Hepatocyte (in vitro differentiated cells): ENCODE measurements at regions not wholly inside any gene's neighbourhood (a gene's known extent, or its start where the extent isn't known, plus 50 kb on each side); places are given as distances from the start of the nearest gene placed in this dataset.

ENCODE experiments used
- DNase-seq: peaks from one replicate; pipeline ENCODE4 v3.0.0-alpha.2; 2016; ENCODE audit warnings: low spot score
- H2AFZ ChIP-seq: fragments of 200-600 bp; sonication (generic); 2 replicates; pipeline ENCODE4 v1.6.0; 2016; ENCODE audit warnings: antibody characterized with exemption, mild to moderate bottlenecking
- H3K27ac ChIP-seq: fragments of 200-600 bp; sonication (generic); 2 replicates; pipeline ENCODE4 v1.5.1; 2016; ENCODE audit warnings: mild to moderate bottlenecking
- H3K27me3 ChIP-seq: fragments of 200-600 bp; sonication (generic); 2 replicates; pipeline ENCODE4 v1.6.1; 2016
- H3K36me3 ChIP-seq: fragments of 200-600 bp; sonication (generic); replicated peaks from 2 replicates; pipeline ENCODE4 v1.5.1; 2016; ENCODE audit warnings: low read depth; ENCODE audit not compliant: insufficient read depth
- H3K4me1 ChIP-seq: fragments of 200-600 bp; sonication (generic); 2 replicates; pipeline ENCODE4 v1.5.1; 2016; ENCODE audit warnings: mild to moderate bottlenecking, moderate library complexity; ENCODE audit not compliant: insufficient read depth
- H3K4me2 ChIP-seq: fragments of 200-600 bp; sonication (generic); 2 replicates; pipeline ENCODE4 v1.6.0; 2016
- H3K4me3 ChIP-seq: fragments of 200-600 bp; sonication (generic); 2 replicates; pipeline ENCODE4 v1.5.1; 2016; ENCODE audit warnings: mild to moderate bottlenecking
- H3K79me2 ChIP-seq: fragments of 200-600 bp; sonication (generic); 2 replicates; pipeline ENCODE4 v1.6.0; 2017; ENCODE audit warnings: mild to moderate bottlenecking
- H3K9me2 ChIP-seq: fragments of 200-600 bp; sonication (generic); replicated peaks from 2 replicates; pipeline ENCODE4 v1.6.0; 2017; ENCODE audit warnings: mild to moderate bottlenecking; ENCODE audit not compliant: insufficient read depth
- H3K9me3 ChIP-seq: fragments of 200-600 bp; sonication (generic); 2 replicates; pipeline ENCODE4 v1.5.1; 2016; ENCODE audit warnings: low read depth, mild to moderate bottlenecking
- H4K20me1 ChIP-seq: fragments of 200-600 bp; sonication (generic); 2 replicates; pipeline ENCODE4 v1.6.0; 2016; ENCODE audit warnings: mild to moderate bottlenecking; ENCODE audit not compliant: insufficient read depth, poor library complexity, severe bottlenecking
- CTCF ChIP-seq: fragments of 200-600 bp; sonication (generic); IDR thresholded peaks from 2 replicates; pipeline ENCODE4 v1.5.1; 2016; ENCODE audit warnings: antibody characterized with exemption, mild to moderate bottlenecking; ENCODE audit not compliant: poor library complexity
- EZH2 ChIP-seq: fragments of 200-600 bp; sonication (generic); IDR thresholded peaks from 2 replicates; pipeline ENCODE4 v1.6.1; 2016; ENCODE audit warnings: antibody characterized with exemption, mild to moderate bottlenecking, borderline replicate concordance
- EZH2phosphoT487 ChIP-seq: fragments of 200-600 bp; sonication (generic); IDR thresholded peaks from one replicate; pipeline ENCODE4 v1.6.1; 2018; ENCODE audit warnings: antibody characterized with exemption, mild to moderate bottlenecking, low read depth, moderate library complexity; ENCODE audit not compliant: unreplicated experiment, severe bottlenecking
- WGBS: methylation state at CpG from one replicate; pipeline ENCODE4 v1.1.6; 2016; ENCODE audit warnings: low lambda C conversion rate; ENCODE audit errors: missing lambda C conversion rate; 5-methylcytosine and 5-hydroxymethylcytosine counted together

GRCh38 chr2:149861034-149861433 is 273.5 kb upstream of the MMADHC start:
- WGBS = 98% methylated on average over 2 of the region's 2 CpGs
- no peak for DNase-seq
- no peak overlapping the region for H3K4me3 ChIP-seq
- TF ChIP-seq EZH2 (no peak), EZH2phosphoT487 (no peak), CTCF (no peak)
- no peaks in the 10 kb centered on the region for H3K79me2 ChIP-seq
- no peaks in the 10 kb centered on the region for H3K27me3 ChIP-seq
- no peaks in the 10 kb centered on the region for H3K36me3 ChIP-seq
- H2AFZ ChIP-seq = no peak overlapping the region
- no peaks in the 10 kb centered on the region for H3K9me2 ChIP-seq
- H3K4me1 ChIP-seq = no peaks in the 10 kb centered on the region
- H3K9me3 ChIP-seq = no peaks in the 10 kb centered on the region
- H3K27ac ChIP-seq = no peak overlapping the region
- H3K4me2 ChIP-seq = no peak overlapping the region
- H4K20me1 ChIP-seq = no peaks in the 10 kb centered on the region

DNA sequence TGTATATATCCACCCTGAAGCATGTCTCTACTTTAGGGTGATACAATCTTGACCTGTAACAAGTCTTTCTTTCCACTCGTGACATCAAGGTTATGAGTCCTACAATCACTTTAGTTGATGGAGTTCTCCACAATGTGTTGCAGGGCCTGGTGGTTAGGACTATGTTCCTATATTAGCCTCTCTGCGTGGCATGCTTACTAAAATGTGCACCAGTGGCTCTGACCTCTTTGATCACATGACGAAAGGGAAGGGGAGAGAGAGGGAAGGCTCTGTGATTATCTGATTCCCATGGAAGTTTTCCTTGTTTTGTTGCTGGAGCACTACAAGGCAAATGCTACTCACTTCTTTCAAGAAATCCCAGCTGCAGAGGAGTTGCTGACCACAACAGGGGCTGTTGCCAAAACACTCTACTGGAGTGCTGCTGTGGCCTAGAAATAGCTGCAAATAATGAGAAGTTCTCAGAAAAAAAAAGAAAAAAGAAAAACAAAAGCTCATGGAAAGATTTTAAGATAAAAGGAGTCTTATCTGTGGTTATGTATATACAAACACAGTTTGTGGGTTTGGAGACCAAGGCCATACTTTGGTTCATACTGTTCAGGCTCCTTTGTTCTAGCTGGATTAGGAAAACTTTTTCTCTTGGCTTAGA is 272.8 kb upstream of the MMADHC start:
- no peaks in the 10 kb centered on the region for H3K4me1 ChIP-seq
- H3K4me2 ChIP-seq = no peak overlapping the region
- WGBS = 85% methylated on average over 3 of the region's 3 CpGs
- no peaks in the 10 kb centered on the region for H3K79me2 ChIP-seq
- H3K9me3 ChIP-seq = no peaks in the 10 kb centered on the region
- TF ChIP-seq CTCF = no peak
- no peak for TF ChIP-seq EZH2phosphoT487
- TF ChIP-seq EZH2 = no peak
- H2AFZ ChIP-seq = no peak overlapping the region
- no peak overlapping the region for H3K4me3 ChIP-seq
- no peaks in the 10 kb centered on the region for H4K20me1 ChIP-seq
- no peak overlapping the region for H3K27ac ChIP-seq
- H3K27me3 ChIP-seq = no peaks in the 10 kb centered on the region
- DNase-seq = no peak
- H3K36me3 ChIP-seq = no peaks in the 10 kb centered on the region
- H3K9me2 ChIP-seq = no peaks in the 10 kb centered on the region

GRCh38 chr2:149858901-149859634 is 271.5 kb upstream of the MMADHC start:
- Histone ChIP-seq H3K9me2 (no peaks in the 10 kb centered on the region), H3K4me1 (no peaks in the 10 kb centered on the region), H3K4me2 (no peak overlapping the region), H3K9me3 (no peaks in the 10 kb centered on the region), H3K79me2 (no peaks in the 10 kb centered on the region), H3K36me3 (no peaks in the 10 kb centered on the region), H2AFZ (no peak overlapping the region), H4K20me1 (no peaks in the 10 kb centered on the region), H3K27me3 (no peaks in the 10 kb centered on the region), H3K27ac (peak overlapping the region; percentile 7), H3K4me3 (no peak overlapping the region)
- no peak for DNase-seq
- TF ChIP-seq EZH2phosphoT487 (no peak), CTCF (no peak), EZH2 (no peak)
- WGBS = 60% methylated on average over 6 of the region's 6 CpGs
